ENCODE measurements at regions not wholly inside any gene's neighbourhood (a gene's known extent, or its start where the extent isn't known, plus 50 kb on each side); places are given as distances from the start of the nearest gene placed in this dataset.

- no peak for TF ChIP-seq GATA2 (IDR thresholded peaks at IDR 0.05; ENCODE audit: low read depth, low read length)
- no peak for TF ChIP-seq GATA3 (IDR thresholded peaks at IDR 0.05; ENCODE audit: low read depth, low read length)
Measured at GRCh38 chr22:47352920-47353700, 590.7 kb downstream of the TBC1D22A start.
